NCI-H1930 (cell line): ENCODE measurements at regions not wholly inside any gene's neighbourhood (a gene's known extent, or its start where the extent isn't known, plus 50 kb on each side); places are given as distances from the start of the nearest gene placed in this dataset.

Source experiments
- DNase-seq, 2 experiments: peaks; one replicate each; lab custom pipeline; 2025; lab: John Stamatoyannopoulos, UW

- no peak for DNase-seq
Measured at GRCh38 chr13:75231235-75231634, 250.7 kb downstream of the TBC1D4 start.

- no peak for DNase-seq
Measured at GRCh38 chr13:75226733-75227435, 255.1 kb downstream of the TBC1D4 start.

- DNase-seq: no peak
Measured at GRCh38 chr13:75226092-75226491, 255.9 kb downstream of the TBC1D4 start.

DNA sequence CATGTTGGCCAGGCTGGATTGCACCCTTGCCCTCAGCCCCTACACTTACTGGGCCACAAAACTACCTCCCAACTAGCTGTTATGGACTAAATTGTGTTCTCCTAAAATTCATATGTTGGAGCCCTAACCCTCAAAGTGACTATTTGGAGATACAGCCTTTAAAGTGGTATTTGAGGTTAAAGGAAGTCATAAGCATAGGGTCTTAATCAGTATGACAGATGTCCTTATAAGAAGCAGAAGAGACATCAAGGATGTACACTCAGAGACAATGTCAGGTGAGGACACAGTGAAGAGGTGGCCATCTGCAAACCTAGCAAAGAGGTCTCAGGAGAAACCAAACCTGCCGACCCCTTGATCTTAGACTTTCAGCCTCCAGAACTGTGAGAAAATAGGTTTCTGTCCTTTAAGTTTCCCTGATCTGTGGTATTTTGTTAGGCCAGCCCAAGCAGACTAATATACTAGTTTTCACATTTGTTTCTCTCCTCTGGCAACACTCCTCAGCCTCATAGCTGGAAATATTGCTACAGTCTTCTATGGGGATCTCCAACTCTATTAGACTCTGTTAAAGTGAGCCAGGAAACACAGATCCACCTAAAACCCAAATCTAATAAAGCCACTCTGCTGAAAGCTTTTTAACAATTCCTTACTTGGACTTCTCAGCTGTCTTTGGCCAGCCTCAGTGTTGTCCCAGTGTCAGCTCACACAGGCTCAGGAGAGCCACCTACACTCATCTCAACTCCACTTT is 256.5 kb downstream of the TBC1D4 start:
- no peak for DNase-seq

DNA sequence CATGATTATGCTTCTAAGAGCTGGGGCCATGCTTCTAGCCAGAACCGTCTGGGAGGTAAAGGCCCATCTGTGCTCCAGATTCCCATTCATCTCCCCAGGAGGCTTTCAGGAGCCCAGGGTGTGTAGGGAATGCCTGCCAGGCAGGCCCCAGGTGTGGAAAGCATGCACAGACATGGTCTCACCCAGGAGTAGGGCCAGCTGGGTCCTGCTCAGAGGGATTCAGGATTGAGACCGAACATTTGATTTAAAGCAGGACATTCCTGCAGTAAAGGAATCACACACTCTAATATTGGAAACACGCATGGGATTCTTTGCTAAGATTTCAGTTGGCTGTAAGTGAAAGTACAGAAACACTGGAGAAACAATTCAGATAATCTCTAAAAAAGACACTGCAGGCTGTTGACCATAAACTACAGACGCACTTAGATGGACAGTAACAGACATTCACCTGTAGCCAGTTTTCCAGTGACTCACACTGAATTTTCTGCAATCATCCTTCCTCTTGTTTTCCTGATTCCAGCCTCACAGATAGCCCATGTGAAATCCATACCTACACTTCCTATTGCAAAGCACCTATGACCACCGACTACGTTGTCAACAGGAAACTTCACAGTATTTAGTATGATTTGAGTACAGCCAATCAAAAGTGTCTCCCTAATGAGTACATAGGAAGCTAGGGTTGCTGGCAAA is 257.8 kb downstream of the TBC1D4 start:
- no peak for DNase-seq

- DNase-seq: no peak
Measured at GRCh38 chr13:75222031-75222430, 259.9 kb downstream of the TBC1D4 start.

DNA sequence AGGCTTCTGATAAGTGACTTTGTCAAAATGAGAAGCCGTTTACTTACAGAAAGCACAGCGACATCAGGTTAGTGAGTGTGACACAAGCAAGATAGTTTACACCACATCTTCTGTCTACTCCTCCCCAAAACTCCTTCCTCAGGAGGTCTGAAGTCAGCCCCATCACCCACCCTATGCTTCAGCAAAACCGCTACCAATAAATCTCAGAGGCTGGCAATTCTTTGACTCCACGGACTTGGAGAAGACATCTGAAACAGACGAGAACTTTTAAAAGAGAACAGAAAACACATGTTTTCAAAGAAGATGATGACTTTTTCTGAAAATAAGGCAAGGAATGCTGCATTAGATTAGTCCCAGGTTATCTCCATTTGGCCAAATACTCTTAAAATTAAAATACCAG is 261.1 kb downstream of the TBC1D4 start:
- no peak for DNase-seq

DNA sequence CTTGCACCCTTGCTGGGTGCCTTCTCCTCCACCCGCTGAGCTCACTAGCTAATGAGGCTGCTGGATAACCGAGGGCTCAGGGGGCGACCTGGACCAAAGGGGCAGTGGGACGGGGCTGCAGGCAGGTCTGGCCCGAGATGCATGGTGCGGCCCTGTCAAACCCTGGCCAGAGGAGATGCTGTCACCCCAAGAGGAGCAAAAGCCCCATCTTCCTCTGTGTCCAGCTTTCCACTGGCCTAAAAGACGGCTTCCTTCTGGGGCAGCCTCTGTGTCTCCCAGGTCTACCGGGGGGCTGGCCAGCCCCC is 261.8 kb downstream of the TBC1D4 start:
- DNase-seq: no peak

GRCh38 chr13:75219479-75220237 is 262.3 kb downstream of the TBC1D4 start:
- DNase-seq: peak; percentile 61 to 70

DNA sequence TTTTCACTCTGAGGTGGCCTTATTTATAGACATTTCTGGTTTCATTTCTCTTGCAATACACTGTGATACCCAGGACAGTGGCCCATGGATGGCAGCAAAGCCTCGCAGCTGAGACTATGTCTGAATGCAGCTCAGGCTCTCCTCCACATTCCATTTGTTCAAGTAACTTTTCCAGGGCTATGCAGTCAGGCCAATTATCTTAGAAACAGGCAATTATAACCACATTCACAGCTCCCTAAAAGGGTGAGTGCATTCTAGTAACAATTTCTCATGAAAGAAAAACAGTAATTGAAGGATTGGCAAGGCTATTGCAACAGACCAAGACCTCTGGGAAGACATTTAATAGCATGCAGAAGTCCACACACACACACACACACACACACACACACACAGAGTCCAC is 264.0 kb downstream of the TBC1D4 start:
- DNase-seq: no peak

DNA sequence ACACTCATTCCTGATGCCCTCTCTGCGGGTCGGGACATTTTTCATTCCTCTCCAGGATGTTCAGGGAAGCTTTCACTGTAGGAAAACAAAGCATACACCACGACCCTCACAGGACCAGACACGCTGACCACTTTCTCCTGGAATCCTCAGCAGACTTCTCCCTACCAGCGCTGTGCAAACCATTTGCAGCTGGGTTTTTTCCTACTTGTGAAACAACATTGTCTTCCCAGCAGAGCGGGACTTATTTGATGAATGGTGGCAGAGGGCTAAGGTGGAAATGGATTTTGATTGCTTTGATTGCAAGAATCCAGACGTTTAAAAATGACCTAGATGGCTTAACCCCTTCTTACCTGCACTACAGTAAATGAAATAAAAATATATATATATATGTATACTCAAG is 265.9 kb downstream of the TBC1D4 start:
- DNase-seq: no peak

DNA sequence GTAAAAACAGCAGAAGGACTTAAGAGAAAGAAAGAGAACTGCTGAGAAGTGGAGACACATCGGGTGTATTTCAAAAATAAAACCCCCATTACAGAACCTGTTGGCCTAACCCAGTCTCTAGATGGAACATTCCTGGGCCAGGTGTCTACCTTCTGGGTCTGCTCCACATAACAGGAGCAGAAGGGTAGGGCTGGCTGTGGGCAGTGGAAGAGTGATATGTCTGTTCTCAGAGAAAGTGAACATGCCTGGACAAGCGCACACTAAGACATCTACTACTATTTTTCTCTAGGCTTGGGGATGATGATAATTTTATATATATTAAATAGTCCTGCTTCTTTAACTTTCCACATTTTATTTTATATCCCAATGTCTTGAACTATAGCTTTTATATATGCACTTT is 267.1 kb downstream of the TBC1D4 start:
- DNase-seq: no peak

- no peak for DNase-seq
Measured at GRCh38 chr13:75202981-75203380, 279.0 kb downstream of the TBC1D4 start.

DNA sequence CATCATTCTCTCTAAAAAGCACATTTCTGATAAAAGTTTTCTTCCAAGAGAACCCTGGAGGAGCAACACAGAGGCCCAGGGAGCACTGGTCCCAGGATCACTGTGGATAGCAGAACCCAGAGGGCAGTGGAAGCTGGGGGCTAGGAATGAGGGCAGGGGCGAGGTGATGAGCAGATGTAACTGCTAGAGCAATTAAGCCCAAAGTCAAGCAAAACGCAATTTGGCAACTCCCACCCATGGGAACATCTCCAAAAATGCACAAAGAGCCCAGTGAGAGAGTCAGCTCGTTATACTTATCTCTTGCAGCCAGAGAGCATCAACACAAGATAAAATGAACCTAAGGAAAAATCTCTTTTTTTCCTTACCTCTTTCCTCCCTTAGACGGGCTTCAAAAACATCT is 284.2 kb downstream of the TBC1D4 start:
- DNase-seq: no peak

GRCh38 chr13:75196147-75196837 is 285.7 kb downstream of the TBC1D4 start:
- no peak for DNase-seq

DNA sequence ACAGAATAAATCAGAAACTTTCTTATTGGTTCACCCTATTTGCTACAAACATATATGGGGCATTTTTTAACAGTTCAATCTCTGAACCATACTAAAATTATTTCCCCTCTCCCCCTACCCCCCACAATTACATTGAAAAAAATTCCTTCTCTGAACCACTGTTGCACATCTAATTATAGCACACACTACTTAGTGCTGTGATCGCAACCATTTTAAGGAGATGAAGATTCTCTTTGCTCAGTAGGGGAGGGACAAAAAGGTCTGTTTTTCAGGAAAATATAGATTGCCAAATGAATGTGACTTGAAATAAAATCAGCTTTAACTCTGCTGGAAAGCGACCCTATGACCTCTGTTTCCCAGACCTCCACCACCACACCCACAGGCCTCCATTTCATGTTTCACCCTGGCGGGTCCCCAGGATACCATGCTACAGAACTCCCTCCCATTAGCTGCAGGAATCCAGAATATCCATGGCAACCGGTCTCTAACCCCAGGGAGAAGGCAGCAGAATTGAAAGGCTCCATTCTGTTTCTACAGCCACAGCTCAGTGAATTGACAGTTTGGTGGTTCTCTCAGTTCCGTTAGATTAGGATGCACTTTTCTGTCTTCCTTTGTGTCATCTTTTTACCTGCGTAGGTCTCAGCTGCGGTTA is 286.3 kb downstream of the TBC1D4 start:
- DNase-seq: no peak

GRCh38 chr13:75194717-75195462 is 287.1 kb downstream of the TBC1D4 start:
- DNase-seq: no peak

DNA sequence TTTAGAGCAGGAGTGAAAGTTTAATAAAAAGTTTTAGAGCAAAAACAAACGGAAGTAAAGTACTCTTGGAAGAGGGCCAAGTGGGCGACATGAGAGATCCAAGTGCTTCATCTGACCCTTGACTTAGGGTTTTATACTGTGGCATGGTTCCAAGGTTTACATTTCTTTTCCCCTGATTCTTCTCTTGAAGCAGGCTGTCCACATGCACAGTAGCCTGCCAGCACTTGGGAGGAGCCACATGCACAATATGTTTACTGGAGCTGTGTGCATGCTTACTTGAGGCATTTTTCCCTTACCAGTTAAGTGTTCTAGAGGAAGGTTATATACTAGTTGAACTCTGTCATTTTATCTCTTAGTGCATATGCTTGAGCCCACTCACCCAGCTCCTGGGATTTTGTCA is 295.6 kb downstream of the TBC1D4 start:
- DNase-seq: no peak

GRCh38 chr13:75181906-75182305 is 300.1 kb downstream of the TBC1D4 start:
- no peak for DNase-seq

DNA sequence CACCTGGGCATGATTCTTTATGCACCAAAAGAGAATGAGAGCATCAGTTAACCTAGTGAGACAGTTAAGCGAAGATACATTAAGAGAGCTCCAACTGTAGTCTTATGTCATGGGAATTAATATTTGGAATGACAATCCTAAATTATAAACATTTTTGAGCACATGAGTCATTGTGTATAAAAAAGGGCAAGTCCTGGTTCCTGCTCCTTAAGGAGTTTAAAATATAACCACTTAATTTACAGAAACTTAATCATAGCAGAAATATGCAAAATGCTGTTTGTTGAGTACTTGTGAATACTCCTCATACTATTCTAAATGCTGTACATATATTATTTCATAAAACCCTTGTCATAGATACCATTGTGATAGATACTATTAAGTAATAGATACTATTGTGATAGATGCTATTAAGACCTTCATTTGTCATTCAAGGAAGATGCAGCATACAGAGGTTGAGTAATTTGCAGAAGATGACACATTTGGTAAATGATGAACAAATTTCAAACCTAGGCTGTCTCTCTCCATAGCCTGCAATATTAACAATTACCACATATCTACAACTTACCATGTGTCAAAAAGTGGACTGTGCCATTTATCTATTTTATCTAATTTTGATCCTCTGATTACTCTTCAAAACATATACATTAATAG is 301.0 kb downstream of the TBC1D4 start:
- DNase-seq: no peak
